Keratinocyte (primary cell): ENCODE measurements at regions not wholly inside any gene's neighbourhood (a gene's known extent, or its start where the extent isn't known, plus 50 kb on each side); places are given as distances from the start of the nearest gene placed in this dataset.

Experiments used
- DNase-seq: peaks from one replicate; pipeline ENCODE4 v3.0.0-alpha.2; 2011; ENCODE audit warnings: low read depth, missing footprints, low spot score
- FAIRE-seq: peaks from 2 replicates; lab custom pipeline; 2011; peaks lifted over from hg19 to GRCh38; lab: Jason Lieb, UNC
- H2AFZ ChIP-seq: 2 replicates; pipeline ENCODE4 v1.6.0; 2012; ENCODE audit warnings: low read length, control low read depth, inconsistent platforms; ENCODE audit not compliant: control insufficient read depth
- H3K27ac ChIP-seq: 2 replicates; pipeline ENCODE4 v1.5.1; 2011; ENCODE audit warnings: low read length; ENCODE audit not compliant: control insufficient read depth, insufficient read depth
- H3K27me3 ChIP-seq: 3 replicates; pipeline ENCODE4 v1.6.0; 2011; ENCODE audit warnings: low read length; ENCODE audit not compliant: control insufficient read depth, insufficient read depth; ENCODE audit errors: extremely low read depth
- H3K36me3 ChIP-seq, 2 experiments: 2 replicates in 1 of 2; 3 replicates in 1 of 2; pipeline ENCODE4 v1.5.1; 2011; ENCODE audit warnings: low read length in 2 of 2, mild to moderate bottlenecking in 1 of 2; ENCODE audit not compliant: control insufficient read depth in 2 of 2, insufficient read depth in 2 of 2; ENCODE audit errors: extremely low read depth in 1 of 2
- H3K4me1 ChIP-seq: 3 replicates; pipeline ENCODE4 v1.5.1; 2011; ENCODE audit warnings: low read length; ENCODE audit not compliant: control insufficient read depth, insufficient read depth; ENCODE audit errors: extremely low read depth
- H3K4me2 ChIP-seq: 3 replicates; pipeline ENCODE4 v1.6.0; 2011; ENCODE audit warnings: low read depth, low read length; ENCODE audit not compliant: control insufficient read depth, insufficient read depth; ENCODE audit errors: extremely low read depth
- H3K4me3 ChIP-seq, 3 experiments: fragments of 200-600 bp in 1 of 3; sonication (generic) in 1 of 3; 2 replicates in 2 of 3; 3 replicates in 1 of 3; pipeline ENCODE4 v1.5.1; 2011 to 2016; ENCODE audit warnings: low read length in 3 of 3, mild to moderate bottlenecking in 3 of 3, control low read depth in 2 of 3, inconsistent platforms in 1 of 3, low read depth in 1 of 3, mixed read lengths in 1 of 3, mixed run types in 1 of 3, moderate library complexity in 1 of 3; ENCODE audit not compliant: control insufficient read depth in 2 of 3, insufficient read depth in 2 of 3; ENCODE audit errors: extremely low read depth in 1 of 3
- H3K79me2 ChIP-seq: 2 replicates; pipeline ENCODE4 v1.6.0; 2012; ENCODE audit warnings: low read length; ENCODE audit not compliant: control insufficient read depth, insufficient read depth
- H3K9ac ChIP-seq: 3 replicates; pipeline ENCODE4 v1.6.0; 2011; ENCODE audit warnings: low read length; ENCODE audit not compliant: control insufficient read depth, insufficient read depth; ENCODE audit errors: extremely low read depth
- H3K9me1 ChIP-seq: 3 replicates; pipeline ENCODE4 v1.6.0; 2011; ENCODE audit warnings: low read length; ENCODE audit not compliant: control insufficient read depth, insufficient read depth; ENCODE audit errors: extremely low read depth
- H3K9me3 ChIP-seq: 2 replicates; pipeline ENCODE4 v1.5.1; 2012; ENCODE audit warnings: low read depth, low read length; ENCODE audit not compliant: control insufficient read depth
- H4K20me1 ChIP-seq: 3 replicates; pipeline ENCODE4 v1.6.0; 2011; ENCODE audit warnings: low read length; ENCODE audit not compliant: control insufficient read depth, insufficient read depth; ENCODE audit errors: extremely low read depth
- EZH2 ChIP-seq: IDR thresholded peaks from one replicate; pipeline ENCODE4 v1.6.1; 2012; ENCODE audit warnings: inconsistent platforms, mild to moderate bottlenecking, low read length, moderate library complexity
- dilution Hi-C: fragments of 300-500 bp; cut with MboI; formaldehyde crosslinking; loops from one replicate; pipeline ENCODE4 v1.7.0; 2020; ENCODE audit warnings: low sequenced_read_pairs; ENCODE audit not compliant: extremely low pct_ligation_motif_present
- TF ChIP-seq, protein P1 (sequence below), 3 experiments: IDR thresholded peaks in 1 of 3; conservative IDR thresholded peaks in 1 of 3; optimal IDR thresholded peaks in 1 of 3; 2 replicates in 2 of 3; 3 replicates in 1 of 3; pipeline versions ENCODE3 to v1.5.1; 2011; ENCODE audit warnings: low read length in 3 of 3, mild to moderate bottlenecking in 3 of 3, moderate library complexity in 2 of 3, control low read depth in 1 of 3, inconsistent platforms in 1 of 3; ENCODE audit not compliant: insufficient read depth in 2 of 3; ENCODE audit errors: extremely low read depth in 1 of 3

DNA sequence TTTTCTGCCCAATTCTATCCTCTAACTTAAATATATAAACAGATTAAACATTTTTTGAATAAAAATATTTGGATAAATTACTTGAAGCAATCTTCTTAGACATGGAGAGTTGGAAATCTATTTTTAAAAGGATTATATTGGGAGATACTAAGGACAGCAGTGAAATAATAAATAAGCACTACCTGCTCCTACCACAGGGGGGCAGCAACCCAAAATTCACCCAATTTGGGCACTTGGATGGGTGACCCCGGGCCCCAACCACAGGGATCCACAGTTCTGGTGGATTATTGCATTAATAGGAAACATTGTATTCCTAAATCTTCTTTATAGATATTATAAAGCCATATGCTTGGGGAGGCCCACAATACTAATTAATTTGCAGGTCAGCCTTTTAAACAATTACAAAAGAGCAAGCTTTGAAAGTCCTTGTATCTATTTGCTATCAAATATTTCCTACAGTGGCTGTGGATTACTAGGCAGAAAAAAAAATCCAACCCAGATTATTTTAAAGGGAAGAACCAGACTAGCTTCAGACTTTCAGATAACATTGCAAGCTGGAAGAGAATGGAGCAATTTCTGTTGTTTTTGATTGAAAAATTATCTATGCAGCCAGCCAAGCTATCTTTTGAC is 66.4 kb upstream of the PDE10A start:
- Histone ChIP-seq H3K27ac (no peak overlapping the region), H3K27me3 (no peaks in the 10 kb centered on the region), H3K79me2 (no peaks in the 10 kb centered on the region), H3K4me1 (no peaks in the 10 kb centered on the region), H2AFZ (no peak overlapping the region), H3K9ac (no peak overlapping the region), H3K36me3 (no peaks in the 10 kb centered on the region), H3K9me3 (peaks cover 6% of the 10 kb centered on the region), H3K9me1 (no peaks in the 10 kb centered on the region), H3K4me2 (no peak overlapping the region), H4K20me1 (no peaks in the 10 kb centered on the region), H3K4me3 (no peak overlapping the region)
- dilution Hi-C loops, result no loop called here
- TF ChIP-seq, protein P1, sequence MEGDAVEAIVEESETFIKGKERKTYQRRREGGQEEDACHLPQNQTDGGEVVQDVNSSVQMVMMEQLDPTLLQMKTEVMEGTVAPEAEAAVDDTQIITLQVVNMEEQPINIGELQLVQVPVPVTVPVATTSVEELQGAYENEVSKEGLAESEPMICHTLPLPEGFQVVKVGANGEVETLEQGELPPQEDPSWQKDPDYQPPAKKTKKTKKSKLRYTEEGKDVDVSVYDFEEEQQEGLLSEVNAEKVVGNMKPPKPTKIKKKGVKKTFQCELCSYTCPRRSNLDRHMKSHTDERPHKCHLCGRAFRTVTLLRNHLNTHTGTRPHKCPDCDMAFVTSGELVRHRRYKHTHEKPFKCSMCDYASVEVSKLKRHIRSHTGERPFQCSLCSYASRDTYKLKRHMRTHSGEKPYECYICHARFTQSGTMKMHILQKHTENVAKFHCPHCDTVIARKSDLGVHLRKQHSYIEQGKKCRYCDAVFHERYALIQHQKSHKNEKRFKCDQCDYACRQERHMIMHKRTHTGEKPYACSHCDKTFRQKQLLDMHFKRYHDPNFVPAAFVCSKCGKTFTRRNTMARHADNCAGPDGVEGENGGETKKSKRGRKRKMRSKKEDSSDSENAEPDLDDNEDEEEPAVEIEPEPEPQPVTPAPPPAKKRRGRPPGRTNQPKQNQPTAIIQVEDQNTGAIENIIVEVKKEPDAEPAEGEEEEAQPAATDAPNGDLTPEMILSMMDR (optimal IDR thresholded peaks at IDR 0.05 in 1 of 3, IDR thresholded peaks at IDR 0.05 in 1 of 3, conservative IDR thresholded peaks at IDR 0.05 in 1 of 3; ENCODE audit: extremely low read depth in 1 of 3, insufficient read depth in 2 of 3, low read length in 3 of 3), result peak; percentile 18 to 47 (median 21)
- TF ChIP-seq EZH2, result no peak
- FAIRE-seq (no peak), DNase-seq (no peak)

DNA sequence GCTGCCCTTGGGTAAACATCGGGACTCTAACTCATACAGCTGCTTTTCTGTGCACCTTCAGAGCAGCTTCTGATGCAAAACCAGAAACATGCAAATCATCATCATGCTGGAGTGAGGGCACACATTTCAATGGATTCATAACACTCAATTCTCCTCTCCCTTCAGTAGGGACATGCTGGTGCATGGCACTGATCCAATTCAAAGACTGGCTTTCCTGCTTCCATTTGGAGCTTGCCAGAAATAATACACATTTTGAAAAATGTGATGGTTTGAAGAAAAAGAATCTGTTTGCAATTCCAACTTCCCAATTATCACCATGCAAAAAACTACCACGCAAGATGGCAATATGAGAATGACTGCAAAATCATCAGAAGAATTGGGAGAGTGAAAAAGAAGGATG is 65.2 kb upstream of the PDE10A start:
- Histone ChIP-seq H3K4me1 (no peaks in the 10 kb centered on the region), H3K4me3 (no peak overlapping the region), H3K4me2 (no peak overlapping the region), H3K36me3 (no peaks in the 10 kb centered on the region), H3K27ac (no peak overlapping the region), H3K27me3 (no peaks in the 10 kb centered on the region), H3K9ac (no peak overlapping the region), H2AFZ (no peak overlapping the region), H3K9me1 (no peaks in the 10 kb centered on the region), H3K79me2 (no peaks in the 10 kb centered on the region), H3K9me3 (peaks cover 6% of the 10 kb centered on the region), H4K20me1 (no peaks in the 10 kb centered on the region)
- DNase-seq (no peak), FAIRE-seq (no peak)
- no peak for TF ChIP-seq EZH2
- TF ChIP-seq, protein P1 (optimal IDR thresholded peaks at IDR 0.05 in 1 of 3, IDR thresholded peaks at IDR 0.05 in 1 of 3, conservative IDR thresholded peaks at IDR 0.05 in 1 of 3; ENCODE audit: extremely low read depth in 1 of 3, insufficient read depth in 2 of 3, low read length in 3 of 3), result no peak
- dilution Hi-C loops, result no loop called here
